Left lung (tissue), 4 donors: ENCODE measurements at regions not wholly inside any gene's neighbourhood (a gene's known extent, or its start where the extent isn't known, plus 50 kb on each side); places are given as distances from the start of the nearest gene placed in this dataset.

Experiments
- ATAC-seq: fragments of 200-7000 bp; cut with Tn5 transposase; one replicate; pipeline ENCODE4 v1.9.1; 2020; ENCODE audit warnings: moderate library complexity
- DNase-seq, 4 donors: peaks; one replicate each; pipeline ENCODE4 v3.0.0-alpha.2; 2013 to 2020
- H3K27ac ChIP-seq, 2 donors: fragments of 200-600 bp; sonication (generic) in 1 of 2; one replicate each; pipeline versions ENCODE4 v1.5.0 to v1.8.0; 2020 to 2021
- H3K27me3 ChIP-seq, 2 donors: fragments of 200-600 bp; sonication (generic) in 1 of 2; one replicate each; pipeline versions ENCODE4 v1.5.0 to v1.8.0; 2020 to 2021
- H3K36me3 ChIP-seq, 2 donors: fragments of 200-600 bp; sonication (generic) in 1 of 2; one replicate each; pipeline versions ENCODE4 v1.5.0 to v1.8.0; 2020 to 2021
- H3K4me1 ChIP-seq, 2 donors: fragments of 200-600 bp; one replicate each; pipeline ENCODE4 v1.8.0; 2021
- H3K4me3 ChIP-seq, 2 donors: fragments of 200-600 bp; sonication (generic) in 1 of 2; one replicate each; pipeline versions ENCODE4 v1.5.0 to v1.8.0; 2020 to 2021; ENCODE audit warnings: mild to moderate bottlenecking in 1 of 2
- H3K9me3 ChIP-seq, 2 donors: fragments of 200-600 bp; sonication (generic) in 1 of 2; one replicate each; pipeline versions ENCODE4 v1.5.0 to v1.8.0; 2020 to 2021
- CTCF ChIP-seq, 2 donors: fragments of 200-600 bp; sonication (generic) in 1 of 2; IDR thresholded peaks; one replicate each; pipeline versions ENCODE4 v1.5.0 to v1.8.0; 2021; ENCODE audit warnings: antibody characterized with exemption in 2 of 2
- intact Hi-C, 2 donors: fragments of 100-400 bp; cut with DNase I; formaldehyde crosslinking; loops; one replicate each; pipeline versions ENCODE4 v1.11.2 to v1.14.2; 2022
- donor health status: DM: no; HTN: yes; CAD: no.
- donor health status: DM: no; HTN: no; CAD: no.

- Histone ChIP-seq H3K36me3 (no peaks in the 10 kb centered on the region), H3K4me3 (no peak overlapping the region), H3K27ac (no peak overlapping the region), H3K9me3 (no peaks in the 10 kb centered on the region), H3K4me1 (no peaks in the 10 kb centered on the region), H3K27me3 (no peaks in the 10 kb centered on the region)
- ATAC-seq: no peak
- intact Hi-C loops: no loop called here
- DNase-seq: no peak
- TF ChIP-seq CTCF (IDR thresholded peaks at IDR 0.05): no peak
Observed at GRCh38 chr16:54216688-54217087, 69.9 kb downstream of the IRX3 start.

DNA sequence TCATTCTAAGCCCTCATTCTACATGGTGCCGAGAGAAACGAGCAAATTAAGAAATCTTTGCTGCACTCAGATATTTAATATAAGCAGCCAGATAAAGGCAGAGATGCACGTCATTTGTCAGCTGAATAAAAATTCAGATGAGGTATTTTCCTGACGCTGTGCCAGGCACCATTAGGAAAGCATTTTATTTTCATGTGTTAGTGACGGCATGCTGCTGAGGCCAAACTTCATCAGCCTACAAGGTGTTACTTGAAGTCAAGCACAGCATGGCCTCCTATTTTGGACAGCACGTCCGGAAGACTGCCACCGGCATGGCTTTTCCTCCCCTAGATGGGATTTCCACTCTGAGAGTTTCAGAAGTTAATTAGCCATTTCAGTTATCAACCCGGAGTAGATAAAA, 70.3 kb downstream of the IRX3 start:
- Histone ChIP-seq H3K36me3 (no peaks in the 10 kb centered on the region), H3K9me3 (no peaks in the 10 kb centered on the region), H3K27me3 (no peaks in the 10 kb centered on the region), H3K27ac (no peak overlapping the region), H3K4me3 (no peak overlapping the region), H3K4me1 (no peaks in the 10 kb centered on the region)
- no peak for TF ChIP-seq CTCF (IDR thresholded peaks at IDR 0.05)
- DNase-seq (peak in 1 of 4 donors; percentile 19), ATAC-seq (no peak)
- intact Hi-C loops: no loop called here

GRCh38 chr16:54215471-54215870, 71.1 kb downstream of the IRX3 start:
- intact Hi-C loops: no loop called here
- TF ChIP-seq CTCF (IDR thresholded peaks at IDR 0.05): no peak
- H3K4me1 ChIP-seq: no peaks in the 10 kb centered on the region

GRCh38 chr16:54213322-54213721, 73.3 kb downstream of the IRX3 start:
- DNase-seq: no peak
- Histone ChIP-seq H3K27me3 (peaks cover 0 to 5% of the 10 kb centered on the region in 2 donors), H3K4me1 (no peaks in the 10 kb centered on the region), H3K4me3 (no peak overlapping the region), H3K27ac (no peak overlapping the region), H3K36me3 (no peaks in the 10 kb centered on the region), H3K9me3 (no peaks in the 10 kb centered on the region)
- no peak for TF ChIP-seq CTCF (IDR thresholded peaks at IDR 0.05)
- intact Hi-C loops: no loop called here
- ATAC-seq: no peak

More at GRCh38 chr16:54215471-54215870, 71.1 kb downstream of the IRX3 start:
- DNase-seq (no peak), ATAC-seq (no peak)
- Histone ChIP-seq H3K4me3 (no peak overlapping the region), H3K9me3 (no peaks in the 10 kb centered on the region), H3K36me3 (no peaks in the 10 kb centered on the region), H3K27ac (no peak overlapping the region), H3K27me3 (peaks cover 0 to 1% of the 10 kb centered on the region in 2 donors)

DNA sequence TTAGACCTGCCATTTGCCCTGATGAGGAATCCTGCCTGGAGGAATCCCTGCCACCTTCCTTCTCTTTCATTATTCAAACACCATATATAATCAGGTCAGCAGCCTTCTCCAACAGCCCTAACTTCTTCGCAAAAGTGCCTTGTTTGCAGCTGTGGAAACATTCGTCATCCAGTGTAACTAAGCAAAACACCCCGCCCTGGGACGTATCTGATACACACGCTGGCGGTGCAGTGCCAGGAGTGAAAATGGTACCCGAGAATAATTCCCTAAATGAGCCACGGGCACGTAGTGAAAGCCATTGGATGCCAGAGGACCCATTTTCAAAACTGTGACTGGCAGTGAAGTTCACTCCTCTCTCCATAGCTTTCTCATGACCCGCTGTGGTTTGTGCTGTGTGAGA, 73.7 kb downstream of the IRX3 start:
- no peak for DNase-seq
- H3K4me1 ChIP-seq: no peaks in the 10 kb centered on the region
- no peaks in the 10 kb centered on the region for H3K36me3 ChIP-seq
- intact Hi-C loops: no loop called here
- no peak overlapping the region for H3K4me3 ChIP-seq
- no peak for ATAC-seq
- no peak for TF ChIP-seq CTCF (IDR thresholded peaks at IDR 0.05)
- no peak overlapping the region for H3K27ac ChIP-seq
- peaks cover 0 to 5% of the 10 kb centered on the region in 2 donors for H3K27me3 ChIP-seq
- H3K9me3 ChIP-seq: no peaks in the 10 kb centered on the region
